Hematopoietic multipotent progenitor cell (in vitro differentiated cells): ENCODE measurements at regions not wholly inside any gene's neighbourhood (a gene's known extent, or its start where the extent isn't known, plus 50 kb on each side); places are given as distances from the start of the nearest gene placed in this dataset.
A peak's percentile ranks its signal among the peaks of the same experiment; 100 is the strongest.

Experiments
- DNase-seq, 3 donors: peaks; one replicate each; pipeline ENCODE4 v3.0.0-alpha.2; 2011 to 2015; ENCODE audit warnings: low read depth in 2 of 3, low spot score in 2 of 3

GRCh38 chr10:31140716-31141115, 109.1 kb upstream of the ZNF438 start:
- no peak for DNase-seq

GRCh38 chr10:31142026-31142425, 110.4 kb upstream of the ZNF438 start:
- no peak for DNase-seq

GRCh38 chr10:31143331-31143935, 111.8 kb upstream of the ZNF438 start:
- DNase-seq, result no peak

- DNase-seq, result no peak
Measured at GRCh38 chr10:31145986-31146385, 114.3 kb upstream of the ZNF438 start.

- peak in 2 of 3 donors; percentile 26 to 44 for DNase-seq
Measured at GRCh38 chr10:31146491-31147209, 115.0 kb upstream of the ZNF438 start.

GRCh38 chr10:31147210-31147608, 115.5 kb upstream of the ZNF438 start:
- DNase-seq, result no peak

- no peak for DNase-seq
Measured at GRCh38 chr10:31148951-31149350, 117.3 kb upstream of the ZNF438 start.

GRCh38 chr10:31149835-31150512, 118.3 kb upstream of the ZNF438 start:
- DNase-seq, result no peak

GRCh38 chr10:31151301-31151700, 119.6 kb upstream of the ZNF438 start:
- DNase-seq, result no peak

GRCh38 chr10:31152421-31153135, 120.9 kb upstream of the ZNF438 start:
- DNase-seq, result no peak

- DNase-seq, result no peak
Measured at GRCh38 chr10:31153161-31153560, 121.5 kb upstream of the ZNF438 start.

- no peak for DNase-seq
Measured at GRCh38 chr10:31153692-31154091, 122.0 kb upstream of the ZNF438 start.

GRCh38 chr10:31154996-31155395, 123.3 kb upstream of the ZNF438 start:
- no peak for DNase-seq

GRCh38 chr10:31157123-31158010, 125.7 kb upstream of the ZNF438 start:
- no peak for DNase-seq

GRCh38 chr10:31158011-31158658, 126.5 kb upstream of the ZNF438 start:
- no peak for DNase-seq

- DNase-seq, result no peak
Measured at GRCh38 chr10:31166606-31167005, 134.9 kb upstream of the ZNF438 start.

- DNase-seq, result no peak
Measured at GRCh38 chr10:31170636-31171035, 139.0 kb upstream of the ZNF438 start.

- no peak for DNase-seq
Measured at GRCh38 chr10:31171402-31172083, 139.9 kb upstream of the ZNF438 start.

GRCh38 chr10:31172925-31173324, 141.3 kb upstream of the ZNF438 start:
- no peak for DNase-seq
